ENCODE measurements at regions not wholly inside any gene's neighbourhood (a gene's known extent, or its start where the extent isn't known, plus 50 kb on each side); places are given as distances from the start of the nearest gene placed in this dataset.

DNA sequence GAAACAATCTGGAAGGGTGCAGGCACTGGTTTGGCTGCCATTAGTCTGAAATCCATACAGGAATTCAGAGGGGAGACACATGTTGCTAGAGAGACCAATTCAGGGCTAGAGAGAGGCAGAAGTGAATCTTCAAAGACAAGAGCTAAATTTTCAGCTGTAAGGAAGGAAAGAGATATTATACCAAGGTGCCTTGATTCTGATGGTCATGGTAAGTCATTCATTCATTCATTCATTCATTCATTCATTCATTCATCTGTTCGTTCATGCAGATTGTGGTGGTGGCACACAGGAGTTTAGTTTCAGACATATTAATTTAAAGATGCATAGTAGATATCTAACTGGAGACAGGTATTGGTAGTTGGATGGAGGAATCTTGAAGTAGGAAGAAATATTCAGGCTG is 1493.5 kb upstream of the TMEM132C start:
- Mint-ChIP-seq H3K36me3 (ENCODE audit: low read depth) (peaks cover 40% of the 10 kb centered on the region), H3K9me3 (peaks cover 93% of the 10 kb centered on the region), H3K4me1 (no peaks in the 10 kb centered on the region), H3K27ac (no peak overlapping the region), H3K27me3 (ENCODE audit: insufficient read depth, low read depth, poor library complexity) (peaks cover 5% of the 10 kb centered on the region), H3K4me3 (no peak overlapping the region)
- no peaks in the 10 kb centered on the region for H3K4me1 ChIP-seq (ENCODE audit: insufficient read depth)
- H3K27ac ChIP-seq (ENCODE audit: low read depth) = no peak overlapping the region
- H3F3A ChIP-seq (replicated peaks; ENCODE audit: low read depth) = no peaks in the 10 kb centered on the region
- no peak for DNase-seq (ENCODE audit: low spot score)
- TF ChIP-seq POLR2AphosphoS5 (IDR thresholded peaks at IDR 0.05; ENCODE audit: low read depth) (no peak), JUNB (IDR thresholded peaks at IDR 0.05; ENCODE audit: unreplicated experiment) (no peak), CTCF (conservative IDR thresholded peaks at IDR 0.05; ENCODE audit: low read depth in 2 of 2) (no peak), REST (IDR thresholded peaks at IDR 0.05; ENCODE audit: unreplicated experiment) (no peak), ZNF114 (CRISPR knock-in tag; IDR thresholded peaks at IDR 0.05) (no peak), EZH2 (IDR thresholded peaks at IDR 0.05; ENCODE audit: low read depth, unreplicated experiment) (no peak), EZH2phosphoT487 (IDR thresholded peaks at IDR 0.05; ENCODE audit: unreplicated experiment) (no peak), NANOG (IDR thresholded peaks at IDR 0.05; ENCODE audit: borderline replicate concordance) (no peak), STAT1 (IDR thresholded peaks at IDR 0.05; ENCODE audit: unreplicated experiment) (no peak), CREB1 (CRISPR knock-in tag; IDR thresholded peaks at IDR 0.05; ENCODE audit: low read depth) (no peak), ZNF331 (CRISPR knock-in tag; IDR thresholded peaks at IDR 0.05; ENCODE audit: low read depth) (no peak)
- TF ChIP-seq, protein P1, sequence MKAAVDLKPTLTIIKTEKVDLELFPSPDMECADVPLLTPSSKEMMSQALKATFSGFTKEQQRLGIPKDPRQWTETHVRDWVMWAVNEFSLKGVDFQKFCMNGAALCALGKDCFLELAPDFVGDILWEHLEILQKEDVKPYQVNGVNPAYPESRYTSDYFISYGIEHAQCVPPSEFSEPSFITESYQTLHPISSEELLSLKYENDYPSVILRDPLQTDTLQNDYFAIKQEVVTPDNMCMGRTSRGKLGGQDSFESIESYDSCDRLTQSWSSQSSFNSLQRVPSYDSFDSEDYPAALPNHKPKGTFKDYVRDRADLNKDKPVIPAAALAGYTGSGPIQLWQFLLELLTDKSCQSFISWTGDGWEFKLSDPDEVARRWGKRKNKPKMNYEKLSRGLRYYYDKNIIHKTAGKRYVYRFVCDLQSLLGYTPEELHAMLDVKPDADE (IDR thresholded peaks at IDR 0.05) = no peak
- TF ChIP-seq, protein P2, sequence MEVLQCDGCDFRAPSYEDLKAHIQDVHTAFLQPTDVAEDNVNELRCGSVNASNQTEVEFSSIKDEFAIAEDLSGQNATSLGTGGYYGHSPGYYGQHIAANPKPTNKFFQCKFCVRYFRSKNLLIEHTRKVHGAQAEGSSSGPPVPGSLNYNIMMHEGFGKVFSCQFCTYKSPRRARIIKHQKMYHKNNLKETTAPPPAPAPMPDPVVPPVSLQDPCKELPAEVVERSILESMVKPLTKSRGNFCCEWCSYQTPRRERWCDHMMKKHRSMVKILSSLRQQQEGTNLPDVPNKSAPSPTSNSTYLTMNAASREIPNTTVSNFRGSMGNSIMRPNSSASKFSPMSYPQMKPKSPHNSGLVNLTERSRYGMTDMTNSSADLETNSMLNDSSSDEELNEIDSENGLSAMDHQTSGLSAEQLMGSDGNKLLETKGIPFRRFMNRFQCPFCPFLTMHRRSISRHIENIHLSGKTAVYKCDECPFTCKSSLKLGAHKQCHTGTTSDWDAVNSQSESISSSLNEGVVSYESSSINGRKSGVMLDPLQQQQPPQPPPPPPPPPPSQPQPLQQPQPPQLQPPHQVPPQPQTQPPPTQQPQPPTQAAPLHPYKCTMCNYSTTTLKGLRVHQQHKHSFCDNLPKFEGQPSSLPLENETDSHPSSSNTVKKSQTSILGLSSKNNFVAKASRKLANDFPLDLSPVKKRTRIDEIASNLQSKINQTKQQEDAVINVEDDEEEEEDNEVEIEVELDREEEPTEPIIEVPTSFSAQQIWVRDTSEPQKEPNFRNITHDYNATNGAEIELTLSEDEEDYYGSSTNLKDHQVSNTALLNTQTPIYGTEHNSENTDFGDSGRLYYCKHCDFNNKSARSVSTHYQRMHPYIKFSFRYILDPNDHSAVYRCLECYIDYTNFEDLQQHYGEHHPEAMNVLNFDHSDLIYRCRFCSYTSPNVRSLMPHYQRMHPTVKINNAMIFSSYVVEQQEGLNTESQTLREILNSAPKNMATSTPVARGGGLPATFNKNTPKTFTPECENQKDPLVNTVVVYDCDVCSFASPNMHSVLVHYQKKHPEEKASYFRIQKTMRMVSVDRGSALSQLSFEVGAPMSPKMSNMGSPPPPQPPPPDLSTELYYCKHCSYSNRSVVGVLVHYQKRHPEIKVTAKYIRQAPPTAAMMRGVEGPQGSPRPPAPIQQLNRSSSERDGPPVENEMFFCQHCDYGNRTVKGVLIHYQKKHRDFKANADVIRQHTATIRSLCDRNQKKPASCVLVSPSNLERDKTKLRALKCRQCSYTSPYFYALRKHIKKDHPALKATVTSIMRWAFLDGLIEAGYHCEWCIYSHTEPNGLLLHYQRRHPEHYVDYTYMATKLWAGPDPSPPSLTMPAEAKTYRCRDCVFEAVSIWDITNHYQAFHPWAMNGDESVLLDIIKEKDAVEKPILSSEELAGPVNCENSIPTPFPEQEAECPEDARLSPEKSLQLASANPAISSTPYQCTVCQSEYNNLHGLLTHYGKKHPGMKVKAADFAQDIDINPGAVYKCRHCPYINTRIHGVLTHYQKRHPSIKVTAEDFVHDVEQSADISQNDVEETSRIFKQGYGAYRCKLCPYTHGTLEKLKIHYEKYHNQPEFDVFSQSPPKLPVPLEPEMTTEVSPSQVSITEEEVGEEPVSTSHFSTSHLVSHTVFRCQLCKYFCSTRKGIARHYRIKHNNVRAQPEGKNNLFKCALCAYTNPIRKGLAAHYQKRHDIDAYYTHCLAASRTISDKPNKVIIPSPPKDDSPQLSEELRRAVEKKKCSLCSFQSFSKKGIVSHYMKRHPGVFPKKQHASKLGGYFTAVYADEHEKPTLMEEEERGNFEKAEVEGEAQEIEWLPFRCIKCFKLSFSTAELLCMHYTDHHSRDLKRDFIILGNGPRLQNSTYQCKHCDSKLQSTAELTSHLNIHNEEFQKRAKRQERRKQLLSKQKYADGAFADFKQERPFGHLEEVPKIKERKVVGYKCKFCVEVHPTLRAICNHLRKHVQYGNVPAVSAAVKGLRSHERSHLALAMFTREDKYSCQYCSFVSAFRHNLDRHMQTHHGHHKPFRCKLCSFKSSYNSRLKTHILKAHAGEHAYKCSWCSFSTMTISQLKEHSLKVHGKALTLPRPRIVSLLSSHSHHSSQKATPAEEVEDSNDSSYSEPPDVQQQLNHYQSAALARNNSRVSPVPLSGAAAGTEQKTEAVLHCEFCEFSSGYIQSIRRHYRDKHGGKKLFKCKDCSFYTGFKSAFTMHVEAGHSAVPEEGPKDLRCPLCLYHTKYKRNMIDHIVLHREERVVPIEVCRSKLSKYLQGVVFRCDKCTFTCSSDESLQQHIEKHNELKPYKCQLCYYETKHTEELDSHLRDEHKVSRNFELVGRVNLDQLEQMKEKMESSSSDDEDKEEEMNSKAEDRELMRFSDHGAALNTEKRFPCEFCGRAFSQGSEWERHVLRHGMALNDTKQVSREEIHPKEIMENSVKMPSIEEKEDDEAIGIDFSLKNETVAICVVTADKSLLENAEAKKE (CRISPR knock-in tag; IDR thresholded peaks at IDR 0.05) = no peak
- no peak overlapping the region for H3K4me3 ChIP-seq
- H2AFZ ChIP-seq = no peak overlapping the region
- H3K4me2 ChIP-seq = no peak overlapping the region
- H3K36me3 ChIP-seq (ENCODE audit: insufficient read depth) = peaks cover 7% of the 10 kb centered on the region; the same call in 1 of the 2 replicates
- no peaks in the 10 kb centered on the region for H3K79me2 ChIP-seq (replicated peaks; ENCODE audit: insufficient read depth)
- no peaks in the 10 kb centered on the region for H3K27me3 ChIP-seq (ENCODE audit: insufficient read depth)
- no peaks in the 10 kb centered on the region for H3K9me2 ChIP-seq (ENCODE audit: insufficient read depth)
- no peak for ATAC-seq
- H4K20me1 ChIP-seq (replicated peaks; ENCODE audit: insufficient read depth) = no peaks in the 10 kb centered on the region
